Skeletal muscle tissue (tissue), 3 donors: ENCODE measurements at regions not wholly inside any gene's neighbourhood (a gene's known extent, or its start where the extent isn't known, plus 50 kb on each side); places are given as distances from the start of the nearest gene placed in this dataset.
"Not testable (repeated sequence)": the region's sequence is repeated elsewhere in the genome, so short reads cannot be mapped to it uniquely, and the experiment has no call there.

Experiments used
- H3K27ac ChIP-seq: one replicate; pipeline ENCODE4 v1.7.0; 2013; ENCODE audit warnings: mild to moderate bottlenecking, low read depth, low read length, inconsistent platforms
- H3K27me3 ChIP-seq, 3 donors: one replicate each; pipeline ENCODE4 v1.7.0; 2013; ENCODE audit warnings: low read length in 3 of 3; ENCODE audit not compliant: control insufficient read depth in 3 of 3, insufficient read depth in 3 of 3
- H3K36me3 ChIP-seq, 3 donors: one replicate each; pipeline ENCODE4 v1.7.0; 2013; ENCODE audit warnings: low read length in 3 of 3; ENCODE audit not compliant: control insufficient read depth in 3 of 3, insufficient read depth in 3 of 3
- H3K4me1 ChIP-seq, 3 donors: one replicate each; pipeline ENCODE4 v1.7.0; 2013; ENCODE audit warnings: low read length in 3 of 3, mild to moderate bottlenecking in 3 of 3; ENCODE audit not compliant: control insufficient read depth in 3 of 3, insufficient read depth in 3 of 3
- H3K4me3 ChIP-seq, 3 donors: one replicate each; pipeline ENCODE4 v1.7.0; 2013; ENCODE audit warnings: low read length in 3 of 3
- H3K9ac ChIP-seq, 3 donors: one replicate each; pipeline ENCODE4 v1.7.0; 2013; ENCODE audit warnings: low read length in 3 of 3, mild to moderate bottlenecking in 3 of 3, moderate library complexity in 2 of 3, low read depth in 1 of 3
- H3K9me3 ChIP-seq, 3 donors: one replicate each; pipeline ENCODE4 v1.7.0; 2013; ENCODE audit warnings: low read length in 3 of 3; ENCODE audit not compliant: control insufficient read depth in 3 of 3
- donor health status: Osteomylitis.

DNA sequence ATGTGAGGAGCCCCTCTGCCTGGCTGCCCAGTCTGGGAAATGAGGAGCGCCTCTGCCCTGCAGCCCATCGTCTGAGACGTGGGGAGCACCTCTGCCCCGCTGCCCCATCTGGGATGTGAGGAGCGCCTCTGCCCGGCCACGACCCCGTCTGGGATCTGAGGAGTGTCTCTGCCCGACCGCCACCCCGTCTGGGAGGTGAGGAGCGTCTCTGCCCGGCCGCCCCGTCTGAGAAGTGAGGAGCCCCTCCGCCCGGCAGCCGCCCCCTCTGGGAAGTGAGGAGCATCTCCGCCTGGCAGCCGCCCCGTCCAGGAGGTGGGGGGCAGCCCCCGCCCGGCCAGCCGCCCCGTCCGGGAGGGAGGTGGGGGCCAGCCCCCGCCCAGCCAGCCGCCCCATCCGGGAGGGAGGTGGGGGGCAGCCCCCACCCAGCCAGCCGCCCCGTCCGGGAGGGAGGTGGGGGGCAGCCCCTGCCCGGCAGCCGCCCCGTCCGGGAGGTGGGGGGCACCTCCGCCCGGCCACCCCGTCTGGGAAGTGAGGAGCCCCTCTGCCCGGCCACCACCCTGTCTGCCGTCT lies 238.1 kb downstream of the FNDC1 start:
- H3K9me3 ChIP-seq, H3K4me1 ChIP-seq, H3K27me3 ChIP-seq, H3K27ac ChIP-seq, H3K4me3 ChIP-seq, H3K36me3 ChIP-seq, H3K9ac ChIP-seq: not testable (repeated sequence)

- Histone ChIP-seq H3K9ac (no peak overlapping the region), H3K9me3 (no peaks in the 10 kb centered on the region), H3K27me3 (peaks cover 0 to 11% (median 10%) of the 10 kb centered on the region in 3 donors), H3K36me3 (no peaks in the 10 kb centered on the region), H3K4me3 (no peak overlapping the region), H3K4me1 (no peaks in the 10 kb centered on the region), H3K27ac (no peak overlapping the region)
These were observed 235.1 kb downstream of the FNDC1 start for GRCh38 chr6:159404296-159404695.

GRCh38 chr6:159400826-159401225 lies 231.6 kb downstream of the FNDC1 start:
- Histone ChIP-seq H3K9me3 (no peaks in the 10 kb centered on the region), H3K4me1 (no peaks in the 10 kb centered on the region), H3K9ac (no peak overlapping the region), H3K27ac (no peak overlapping the region), H3K27me3 (peaks cover 0 to 11% (median 10%) of the 10 kb centered on the region in 3 donors), H3K36me3 (no peaks in the 10 kb centered on the region), H3K4me3 (no peak overlapping the region)

DNA sequence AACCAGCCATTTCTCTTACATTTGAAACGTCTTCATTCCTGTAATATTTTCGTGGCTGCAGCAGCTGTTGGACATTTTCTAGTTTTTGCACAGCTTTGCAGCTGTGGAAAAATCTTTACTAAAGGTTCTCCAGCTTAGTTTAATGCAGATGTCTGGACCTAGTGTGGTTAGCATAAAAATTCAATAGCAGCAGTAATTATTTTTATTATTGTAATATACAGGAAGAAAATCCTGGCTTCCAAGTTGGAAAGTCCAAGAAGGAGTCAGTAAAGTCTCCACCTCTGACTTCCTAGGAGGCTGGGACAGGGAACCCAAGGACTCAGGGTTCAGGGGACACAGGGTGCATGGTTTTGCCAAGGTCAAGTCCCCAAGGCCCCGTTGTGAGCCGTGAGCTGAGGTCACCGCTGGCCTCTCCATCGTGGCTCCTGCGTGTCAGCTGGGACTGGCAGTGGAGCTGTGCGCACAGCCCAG lies 230.6 kb downstream of the FNDC1 start:
- Histone ChIP-seq H3K4me3 (no peak overlapping the region), H3K27me3 (peaks cover 0 to 11% (median 10%) of the 10 kb centered on the region in 3 donors), H3K4me1 (no peaks in the 10 kb centered on the region), H3K27ac (no peak overlapping the region), H3K36me3 (no peaks in the 10 kb centered on the region), H3K9me3 (no peaks in the 10 kb centered on the region), H3K9ac (no peak overlapping the region)

- Histone ChIP-seq H3K27me3 (peaks cover 0 to 13% (median 10%) of the 10 kb centered on the region in 3 donors), H3K36me3 (no peaks in the 10 kb centered on the region), H3K27ac (no peak overlapping the region), H3K4me3 (no peak overlapping the region), H3K9ac (no peak overlapping the region), H3K9me3 (no peaks in the 10 kb centered on the region), H3K4me1 (no peaks in the 10 kb centered on the region)
These were observed 229.4 kb downstream of the FNDC1 start for GRCh38 chr6:159398633-159399032.

DNA sequence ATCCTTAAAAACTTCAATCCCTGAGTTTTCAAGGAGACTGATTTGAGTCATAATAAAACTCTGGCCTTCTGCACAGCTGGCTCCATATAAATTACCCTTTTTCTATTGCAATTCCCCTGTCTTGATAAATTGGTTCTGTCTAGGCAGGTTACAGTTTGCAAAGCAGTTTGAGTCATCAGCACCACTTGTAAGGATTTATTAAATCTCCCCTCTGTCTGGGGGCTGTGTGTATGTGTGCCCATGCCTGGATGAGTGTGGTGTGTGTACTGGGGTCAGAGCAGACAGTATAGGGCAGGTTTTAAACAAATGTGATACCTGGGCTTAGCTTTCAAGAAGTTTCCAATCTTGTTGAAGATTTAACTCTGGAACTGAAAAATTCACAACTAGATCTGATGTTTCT lies 228.6 kb downstream of the FNDC1 start:
- no peak overlapping the region for H3K27ac ChIP-seq
- H3K4me3 ChIP-seq, result no peak overlapping the region
- peaks cover 0 to 14% (median 10%) of the 10 kb centered on the region in 3 donors for H3K27me3 ChIP-seq
- no peak overlapping the region for H3K9ac ChIP-seq
- H3K4me1 ChIP-seq, result no peaks in the 10 kb centered on the region
- no peaks in the 10 kb centered on the region for H3K9me3 ChIP-seq
- H3K36me3 ChIP-seq, result no peaks in the 10 kb centered on the region

- no peaks in the 10 kb centered on the region for H3K36me3 ChIP-seq
- H3K9ac ChIP-seq, result no peak overlapping the region
- peaks cover 0 to 2% (median 0%) of the 10 kb centered on the region in 3 donors for H3K4me1 ChIP-seq
- no peak overlapping the region for H3K27ac ChIP-seq
- H3K27me3 ChIP-seq, result peaks cover 0 to 5% (median 0%) of the 10 kb centered on the region in 3 donors
- H3K9me3 ChIP-seq, result no peaks in the 10 kb centered on the region
- H3K4me3 ChIP-seq, result no peak overlapping the region
These were observed 226.4 kb downstream of the FNDC1 start for GRCh38 chr6:159395609-159396008.

- H3K4me1 ChIP-seq, H3K9me3 ChIP-seq, H3K36me3 ChIP-seq, H3K4me3 ChIP-seq, H3K27ac ChIP-seq, H3K27me3 ChIP-seq, H3K9ac ChIP-seq: not testable (repeated sequence)
These were observed 223.5 kb downstream of the FNDC1 start for GRCh38 chr6:159392695-159393094.

DNA sequence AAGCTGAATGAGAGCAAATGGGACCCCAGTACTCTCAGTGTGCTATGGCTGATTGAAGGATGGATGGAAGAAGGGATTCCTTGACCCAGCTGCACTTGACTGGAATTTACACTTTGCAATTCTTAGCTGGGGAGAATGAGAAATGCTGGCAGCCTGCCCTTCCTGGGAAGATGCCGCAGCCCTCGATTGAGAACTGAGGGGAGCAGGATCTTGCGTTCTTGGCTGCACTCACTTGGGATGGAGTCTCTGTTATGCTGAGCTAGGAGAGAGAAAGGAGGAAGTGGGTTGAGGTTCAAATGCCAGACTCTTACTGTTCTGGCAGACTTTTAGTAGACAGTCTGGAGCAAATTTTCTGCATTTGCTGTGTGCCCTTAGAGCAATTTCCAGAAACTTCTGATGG lies 221.2 kb downstream of the FNDC1 start:
- Histone ChIP-seq H3K27me3 (peaks cover 0 to 3% (median 0%) of the 10 kb centered on the region in 3 donors), H3K4me3 (no peak overlapping the region), H3K9me3 (no peaks in the 10 kb centered on the region), H3K4me1 (peaks cover 0 to 3% (median 0%) of the 10 kb centered on the region in 3 donors), H3K36me3 (no peaks in the 10 kb centered on the region), H3K27ac (no peak overlapping the region), H3K9ac (no peak overlapping the region)

GRCh38 chr6:159389695-159390094 lies 220.5 kb downstream of the FNDC1 start:
- Histone ChIP-seq H3K36me3 (no peaks in the 10 kb centered on the region), H3K9me3 (no peaks in the 10 kb centered on the region), H3K4me1 (peaks cover 0 to 3% (median 0%) of the 10 kb centered on the region in 3 donors), H3K27ac (no peak overlapping the region), H3K4me3 (no peak overlapping the region), H3K9ac (no peak overlapping the region), H3K27me3 (peaks cover 0 to 3% (median 0%) of the 10 kb centered on the region in 3 donors)
